ENCODE measurements at regions not wholly inside any gene's neighbourhood (a gene's known extent, or its start where the extent isn't known, plus 50 kb on each side); places are given as distances from the start of the nearest gene placed in this dataset.

DNA sequence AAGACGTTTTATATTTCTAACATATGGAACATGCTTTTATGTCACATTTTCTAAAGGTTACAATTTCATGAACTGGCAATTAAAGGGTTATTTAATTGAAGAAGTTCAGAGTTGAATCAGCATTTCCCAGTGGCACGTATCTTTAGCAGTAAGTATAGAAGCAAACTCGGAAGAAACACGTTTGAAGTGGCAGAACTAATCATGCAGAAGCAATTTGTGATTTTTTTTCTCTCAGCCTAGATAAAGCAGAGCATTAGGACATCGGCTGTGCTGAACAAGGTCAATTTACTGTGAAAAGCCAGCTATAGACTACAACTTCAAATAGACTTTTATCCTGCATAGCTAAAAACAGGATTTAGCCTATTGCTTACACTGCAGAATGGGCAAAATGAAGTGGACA lies 104.7 kb downstream of the ISL1 start:
- no peak overlapping the region for H2AFZ ChIP-seq (ENCODE audit: low read length)
- no peak overlapping the region for H3K4me2 ChIP-seq (ENCODE audit: insufficient read depth, low read length)

DNA sequence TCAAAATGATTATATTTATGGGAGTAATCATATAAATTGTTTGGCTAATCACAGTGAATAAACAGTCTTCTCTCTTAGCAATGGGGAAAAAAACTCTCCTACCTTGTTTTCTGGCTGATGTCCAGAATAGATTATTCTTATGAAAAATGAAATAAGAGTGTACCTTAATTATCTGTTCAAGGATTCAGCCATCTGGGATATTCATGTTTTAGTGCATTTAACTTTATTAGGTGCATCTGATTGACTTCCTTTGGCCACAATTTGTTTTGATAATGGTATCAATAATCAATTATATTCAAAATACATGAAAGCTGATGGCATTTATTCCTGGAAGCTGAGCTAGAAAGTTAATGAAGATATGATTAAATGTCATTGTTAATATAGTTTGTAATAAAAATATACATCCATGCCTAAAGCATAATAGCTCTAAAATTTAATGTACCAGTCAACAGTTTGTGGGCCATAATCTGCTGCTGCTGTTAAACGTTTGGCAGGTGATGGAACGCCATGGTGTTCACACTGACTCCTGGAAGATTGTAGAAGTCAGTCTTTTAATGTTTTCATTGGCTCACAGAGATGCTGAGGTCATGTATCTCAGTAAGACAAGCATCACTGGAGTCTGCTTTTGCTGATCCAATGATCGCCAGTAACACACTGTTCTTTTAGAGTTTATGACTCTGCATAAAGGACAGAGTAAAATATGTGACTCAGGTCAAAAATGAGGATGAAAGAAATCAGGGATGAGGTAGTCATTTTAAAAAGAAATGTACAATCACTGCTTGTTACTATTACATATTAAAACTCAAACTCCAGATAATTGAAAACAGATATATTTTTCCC lies 105.8 kb downstream of the ISL1 start:
- TF ChIP-seq, protein P1, sequence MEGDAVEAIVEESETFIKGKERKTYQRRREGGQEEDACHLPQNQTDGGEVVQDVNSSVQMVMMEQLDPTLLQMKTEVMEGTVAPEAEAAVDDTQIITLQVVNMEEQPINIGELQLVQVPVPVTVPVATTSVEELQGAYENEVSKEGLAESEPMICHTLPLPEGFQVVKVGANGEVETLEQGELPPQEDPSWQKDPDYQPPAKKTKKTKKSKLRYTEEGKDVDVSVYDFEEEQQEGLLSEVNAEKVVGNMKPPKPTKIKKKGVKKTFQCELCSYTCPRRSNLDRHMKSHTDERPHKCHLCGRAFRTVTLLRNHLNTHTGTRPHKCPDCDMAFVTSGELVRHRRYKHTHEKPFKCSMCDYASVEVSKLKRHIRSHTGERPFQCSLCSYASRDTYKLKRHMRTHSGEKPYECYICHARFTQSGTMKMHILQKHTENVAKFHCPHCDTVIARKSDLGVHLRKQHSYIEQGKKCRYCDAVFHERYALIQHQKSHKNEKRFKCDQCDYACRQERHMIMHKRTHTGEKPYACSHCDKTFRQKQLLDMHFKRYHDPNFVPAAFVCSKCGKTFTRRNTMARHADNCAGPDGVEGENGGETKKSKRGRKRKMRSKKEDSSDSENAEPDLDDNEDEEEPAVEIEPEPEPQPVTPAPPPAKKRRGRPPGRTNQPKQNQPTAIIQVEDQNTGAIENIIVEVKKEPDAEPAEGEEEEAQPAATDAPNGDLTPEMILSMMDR (IDR thresholded peaks at IDR 0.05; ENCODE audit: extremely low read depth, low read depth, low read length): no peak
- DNase-seq (ENCODE audit: insufficient read length, low spot score, missing footprints): no peak
- H3K9me3 ChIP-seq (ENCODE audit: low read depth, low read length): no peaks in the 10 kb centered on the region
- H3K27ac ChIP-seq (ENCODE audit: low read depth, low read length): no peak overlapping the region
- H2AFZ ChIP-seq (ENCODE audit: low read length): no peak overlapping the region
- H3K4me3 ChIP-seq (ENCODE audit: insufficient read depth, low read length): no peak overlapping the region
- no peaks in the 10 kb centered on the region for H3K4me1 ChIP-seq (ENCODE audit: insufficient read depth, low read length)
- H4K20me1 ChIP-seq (ENCODE audit: insufficient read depth, low read length): no peaks in the 10 kb centered on the region
- H3K4me2 ChIP-seq (ENCODE audit: insufficient read depth, low read length): no peak overlapping the region
- no peaks in the 10 kb centered on the region for H3K27me3 ChIP-seq (ENCODE audit: insufficient read depth, low read length)
- H3K36me3 ChIP-seq (ENCODE audit: insufficient read depth, low read length): no peaks in the 10 kb centered on the region
- no peaks in the 10 kb centered on the region for H3K79me2 ChIP-seq (ENCODE audit: insufficient read depth, low read length)

More for the DNA sequence above, 104.7 kb downstream of the ISL1 start:
- H3K4me3 ChIP-seq (ENCODE audit: insufficient read depth, low read length): no peak overlapping the region
- no peak for DNase-seq (ENCODE audit: insufficient read length, low spot score, missing footprints)
- no peaks in the 10 kb centered on the region for H3K27me3 ChIP-seq (ENCODE audit: insufficient read depth, low read length)
- H3K36me3 ChIP-seq (ENCODE audit: insufficient read depth, low read length): no peaks in the 10 kb centered on the region
- no peaks in the 10 kb centered on the region for H3K9me3 ChIP-seq (ENCODE audit: low read depth, low read length)
- H3K4me1 ChIP-seq (ENCODE audit: insufficient read depth, low read length): no peaks in the 10 kb centered on the region
- no peaks in the 10 kb centered on the region for H3K79me2 ChIP-seq (ENCODE audit: insufficient read depth, low read length)
- TF ChIP-seq, protein P1 (IDR thresholded peaks at IDR 0.05; ENCODE audit: extremely low read depth, low read depth, low read length): no peak
- H3K27ac ChIP-seq (ENCODE audit: low read depth, low read length): no peak overlapping the region
- H4K20me1 ChIP-seq (ENCODE audit: insufficient read depth, low read length): no peaks in the 10 kb centered on the region

DNA sequence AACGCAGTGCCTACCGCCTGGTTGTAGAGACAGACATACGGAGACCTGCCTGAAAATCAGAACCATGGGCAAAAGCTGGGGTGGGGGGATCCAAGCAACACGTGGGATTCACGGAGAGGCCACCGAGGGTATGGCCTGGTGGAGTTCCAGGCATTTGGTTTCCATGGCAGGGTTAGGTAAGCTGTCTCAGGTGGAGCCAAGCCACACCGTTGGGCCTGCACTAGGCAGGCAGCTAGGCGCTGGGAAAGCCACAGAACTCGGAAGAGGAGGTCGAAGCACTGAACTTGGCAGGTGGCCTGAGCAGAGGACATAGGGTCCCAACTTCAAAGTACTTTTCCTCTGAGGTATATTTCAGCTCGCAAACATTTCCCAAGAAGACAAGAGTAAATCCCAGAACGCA lies 111.6 kb downstream of the ISL1 start:
- Histone ChIP-seq H3K4me3 (ENCODE audit: insufficient read depth, low read length) (no peak overlapping the region), H3K27me3 (ENCODE audit: insufficient read depth, low read length) (no peaks in the 10 kb centered on the region), H4K20me1 (ENCODE audit: insufficient read depth, low read length) (no peaks in the 10 kb centered on the region), H3K27ac (ENCODE audit: low read depth, low read length) (no peak overlapping the region), H3K4me2 (ENCODE audit: insufficient read depth, low read length) (no peak overlapping the region), H3K79me2 (ENCODE audit: insufficient read depth, low read length) (no peaks in the 10 kb centered on the region), H3K4me1 (ENCODE audit: insufficient read depth, low read length) (no peaks in the 10 kb centered on the region), H3K9me3 (ENCODE audit: low read depth, low read length) (no peaks in the 10 kb centered on the region), H2AFZ (ENCODE audit: low read length) (no peak overlapping the region), H3K36me3 (ENCODE audit: insufficient read depth, low read length) (no peaks in the 10 kb centered on the region)
- TF ChIP-seq, protein P1 (IDR thresholded peaks at IDR 0.05; ENCODE audit: extremely low read depth, low read depth, low read length): no peak
- no peak for DNase-seq (ENCODE audit: insufficient read length, low spot score, missing footprints)

DNA sequence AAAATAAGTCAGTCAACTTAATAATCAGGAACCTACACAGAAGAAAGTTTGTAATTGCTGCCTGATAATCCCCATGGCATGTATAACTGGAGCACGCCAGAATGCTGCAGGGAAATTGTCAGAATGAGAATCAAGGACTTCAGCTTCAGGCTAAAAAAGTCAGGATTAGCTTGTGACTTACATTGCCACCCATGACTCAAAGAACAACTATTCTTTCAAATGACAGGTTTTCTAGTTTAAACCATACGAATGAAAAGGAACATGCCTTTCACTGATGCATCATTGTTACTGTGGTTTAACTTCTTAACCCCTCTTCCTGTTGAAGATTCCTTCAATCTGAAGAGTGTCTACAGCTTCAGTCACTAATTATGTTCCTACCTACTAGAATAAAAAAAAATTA lies 112.4 kb downstream of the ISL1 start:
- Histone ChIP-seq H3K4me2 (ENCODE audit: insufficient read depth, low read length) (no peak overlapping the region), H3K27me3 (ENCODE audit: insufficient read depth, low read length) (no peaks in the 10 kb centered on the region), H3K4me1 (ENCODE audit: insufficient read depth, low read length) (no peaks in the 10 kb centered on the region), H3K4me3 (ENCODE audit: insufficient read depth, low read length) (no peak overlapping the region), H2AFZ (ENCODE audit: low read length) (no peak overlapping the region), H4K20me1 (ENCODE audit: insufficient read depth, low read length) (no peaks in the 10 kb centered on the region), H3K79me2 (ENCODE audit: insufficient read depth, low read length) (no peaks in the 10 kb centered on the region), H3K27ac (ENCODE audit: low read depth, low read length) (no peak overlapping the region), H3K9me3 (ENCODE audit: low read depth, low read length) (no peaks in the 10 kb centered on the region), H3K36me3 (ENCODE audit: insufficient read depth, low read length) (no peaks in the 10 kb centered on the region)
- TF ChIP-seq, protein P1 (IDR thresholded peaks at IDR 0.05; ENCODE audit: extremely low read depth, low read depth, low read length): no peak
- no peak for DNase-seq (ENCODE audit: insufficient read length, low spot score, missing footprints)

All from osteoblast (primary cell).